Mammary epithelial cell (primary cell): ENCODE measurements at regions not wholly inside any gene's neighbourhood (a gene's known extent, or its start where the extent isn't known, plus 50 kb on each side); places are given as distances from the start of the nearest gene placed in this dataset.

ENCODE experiments used
- EZH2 ChIP-seq: IDR thresholded peaks from 2 replicates; pipeline ENCODE4 v1.6.1; 2012; ENCODE audit warnings: low read length, inconsistent platforms, borderline replicate concordance
- TF ChIP-seq, protein P1 (sequence below), 2 donors: IDR thresholded peaks in 1 of 2; conservative IDR thresholded peaks in 1 of 2; 2 replicates each; pipeline ENCODE4 v1.5.1; 2011 to 2012; ENCODE audit warnings: inconsistent platforms in 2 of 2, low read length in 2 of 2, mild to moderate bottlenecking in 2 of 2, control low read depth in 1 of 2, low read depth in 1 of 2; ENCODE audit not compliant: insufficient read depth in 1 of 2; ENCODE audit errors: extremely low read depth in 1 of 2

DNA sequence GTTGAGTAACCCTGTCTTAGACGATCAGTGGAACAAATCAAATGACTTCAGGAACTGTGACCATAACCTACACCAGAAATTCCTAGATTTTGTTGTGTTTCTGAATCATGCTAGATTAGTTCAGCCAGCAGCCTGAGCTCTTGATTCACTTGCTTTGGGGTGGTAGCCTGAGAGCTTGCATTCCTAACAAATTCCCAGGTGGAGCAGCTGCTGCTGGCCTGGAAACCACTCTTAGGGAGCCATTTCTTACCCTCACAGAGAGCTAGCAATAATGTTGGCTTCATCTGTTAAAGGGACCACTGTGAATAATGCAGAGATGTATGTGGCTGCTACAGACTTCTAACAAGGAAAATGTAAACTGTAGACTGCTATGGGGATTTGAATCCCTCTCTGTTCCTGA lies 388.1 kb upstream of the PRR20A start:
- TF ChIP-seq, protein P1, sequence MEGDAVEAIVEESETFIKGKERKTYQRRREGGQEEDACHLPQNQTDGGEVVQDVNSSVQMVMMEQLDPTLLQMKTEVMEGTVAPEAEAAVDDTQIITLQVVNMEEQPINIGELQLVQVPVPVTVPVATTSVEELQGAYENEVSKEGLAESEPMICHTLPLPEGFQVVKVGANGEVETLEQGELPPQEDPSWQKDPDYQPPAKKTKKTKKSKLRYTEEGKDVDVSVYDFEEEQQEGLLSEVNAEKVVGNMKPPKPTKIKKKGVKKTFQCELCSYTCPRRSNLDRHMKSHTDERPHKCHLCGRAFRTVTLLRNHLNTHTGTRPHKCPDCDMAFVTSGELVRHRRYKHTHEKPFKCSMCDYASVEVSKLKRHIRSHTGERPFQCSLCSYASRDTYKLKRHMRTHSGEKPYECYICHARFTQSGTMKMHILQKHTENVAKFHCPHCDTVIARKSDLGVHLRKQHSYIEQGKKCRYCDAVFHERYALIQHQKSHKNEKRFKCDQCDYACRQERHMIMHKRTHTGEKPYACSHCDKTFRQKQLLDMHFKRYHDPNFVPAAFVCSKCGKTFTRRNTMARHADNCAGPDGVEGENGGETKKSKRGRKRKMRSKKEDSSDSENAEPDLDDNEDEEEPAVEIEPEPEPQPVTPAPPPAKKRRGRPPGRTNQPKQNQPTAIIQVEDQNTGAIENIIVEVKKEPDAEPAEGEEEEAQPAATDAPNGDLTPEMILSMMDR (conservative IDR thresholded peaks at IDR 0.05 in 1 of 2, IDR thresholded peaks at IDR 0.05 in 1 of 2; ENCODE audit: extremely low read depth in 1 of 2, insufficient read depth in 1 of 2, low read depth in 1 of 2, low read length in 2 of 2) = no peak
- no peak for TF ChIP-seq EZH2
